Esophagus muscularis mucosa (tissue), 4 donors: ENCODE measurements at regions not wholly inside any gene's neighbourhood (a gene's known extent, or its start where the extent isn't known, plus 50 kb on each side); places are given as distances from the start of the nearest gene placed in this dataset.

Experiments used
- DNase-seq: peaks from one replicate; pipeline ENCODE4 v3.0.0-alpha.2; 2017; ENCODE audit errors: extremely low spot score
- H3K27ac ChIP-seq, 4 donors: fragments of 200-600 bp; sonication (generic); replicated peaks in 1 of 4; 1 replicate in 3 of 4; 2 replicates in 1 of 4; pipeline ENCODE4 v1.5.1; 2016 to 2019; ENCODE audit warnings: mild to moderate bottlenecking in 1 of 4
- H3K27me3 ChIP-seq, 4 donors: fragments of 200-600 bp; sonication (generic); one replicate each; pipeline versions ENCODE4 v1.5.1 to v1.6.0; 2016 to 2019
- H3K36me3 ChIP-seq, 4 donors: fragments of 200-600 bp; sonication (generic); one replicate each; pipeline ENCODE4 v1.5.1; 2016 to 2019
- H3K4me1 ChIP-seq, 4 donors: fragments of 200-600 bp; sonication (generic); one replicate each; pipeline ENCODE4 v1.5.1; 2016 to 2019
- H3K4me3 ChIP-seq, 4 donors: fragments of 200-600 bp; sonication (generic); 1 replicate in 2 of 4; 2 replicates in 2 of 4; pipeline ENCODE4 v1.5.1; 2016 to 2019; ENCODE audit warnings: mild to moderate bottlenecking in 4 of 4, moderate library complexity in 1 of 4
- H3K9me3 ChIP-seq, 4 donors: fragments of 200-600 bp; sonication (generic); 1 replicate in 3 of 4; 2 replicates in 1 of 4; pipeline ENCODE4 v1.5.1; 2016 to 2019
- CTCF ChIP-seq, 3 experiments: fragments of 200-600 bp in 2 of 3; fragments of 450-650 bp in 1 of 3; sonication (generic) in 2 of 3; IDR thresholded peaks; one replicate each; pipeline ENCODE4 v1.5.1; 2017 to 2019; ENCODE audit warnings: antibody characterized with exemption in 3 of 3, mild to moderate bottlenecking in 2 of 3, moderate library complexity in 1 of 3
- EP300 ChIP-seq: sonication (generic); formaldehyde crosslinking; IDR thresholded peaks from one replicate; pipeline ENCODE4 v1.6.1; 2017; ENCODE audit warnings: antibody characterized with exemption
- POLR2A ChIP-seq: fragments of 450-650 bp; IDR thresholded peaks from one replicate; pipeline ENCODE4 v1.6.1; 2017; ENCODE audit warnings: antibody characterized with exemption, moderate library complexity, mild to moderate bottlenecking, low read depth
- POLR2AphosphoS5 ChIP-seq, 2 donors: sonication (generic); formaldehyde crosslinking; IDR thresholded peaks; one replicate each; pipeline ENCODE4 v1.6.1; 2017; ENCODE audit warnings: antibody characterized with exemption in 2 of 2
- WGBS: methylation state at CpG from one replicate; pipeline ENCODE4 v1.1.5; 2018; 5-methylcytosine and 5-hydroxymethylcytosine counted together
- intact Hi-C: fragments of 100-400 bp; cut with DNase I; formaldehyde crosslinking; loops from one replicate; pipeline ENCODE4 v1.15.1; 2023

- H3K36me3 ChIP-seq, result no peaks in the 10 kb centered on the region
- no peaks in the 10 kb centered on the region for H3K27me3 ChIP-seq
- 100% methylated on average over 1 of the region's 1 CpG for WGBS
- intact Hi-C loops, result no loop called here
- no peak overlapping the region for H3K4me3 ChIP-seq
- H3K4me1 ChIP-seq, result no peaks in the 10 kb centered on the region
- H3K27ac ChIP-seq, result no peak overlapping the region
- TF ChIP-seq POLR2AphosphoS5 (IDR thresholded peaks at IDR 0.05) (no peak), POLR2A (no peak), CTCF (IDR thresholded peaks at IDR 0.05) (no peak), EP300 (no peak)
- peaks cover 0 to 6% (median 0%) of the 10 kb centered on the region in 4 donors for H3K9me3 ChIP-seq
- no peak for DNase-seq
Measured at GRCh38 chr3:181075098-181075497, 85.6 kb upstream of the DNAJC19 start.

DNA sequence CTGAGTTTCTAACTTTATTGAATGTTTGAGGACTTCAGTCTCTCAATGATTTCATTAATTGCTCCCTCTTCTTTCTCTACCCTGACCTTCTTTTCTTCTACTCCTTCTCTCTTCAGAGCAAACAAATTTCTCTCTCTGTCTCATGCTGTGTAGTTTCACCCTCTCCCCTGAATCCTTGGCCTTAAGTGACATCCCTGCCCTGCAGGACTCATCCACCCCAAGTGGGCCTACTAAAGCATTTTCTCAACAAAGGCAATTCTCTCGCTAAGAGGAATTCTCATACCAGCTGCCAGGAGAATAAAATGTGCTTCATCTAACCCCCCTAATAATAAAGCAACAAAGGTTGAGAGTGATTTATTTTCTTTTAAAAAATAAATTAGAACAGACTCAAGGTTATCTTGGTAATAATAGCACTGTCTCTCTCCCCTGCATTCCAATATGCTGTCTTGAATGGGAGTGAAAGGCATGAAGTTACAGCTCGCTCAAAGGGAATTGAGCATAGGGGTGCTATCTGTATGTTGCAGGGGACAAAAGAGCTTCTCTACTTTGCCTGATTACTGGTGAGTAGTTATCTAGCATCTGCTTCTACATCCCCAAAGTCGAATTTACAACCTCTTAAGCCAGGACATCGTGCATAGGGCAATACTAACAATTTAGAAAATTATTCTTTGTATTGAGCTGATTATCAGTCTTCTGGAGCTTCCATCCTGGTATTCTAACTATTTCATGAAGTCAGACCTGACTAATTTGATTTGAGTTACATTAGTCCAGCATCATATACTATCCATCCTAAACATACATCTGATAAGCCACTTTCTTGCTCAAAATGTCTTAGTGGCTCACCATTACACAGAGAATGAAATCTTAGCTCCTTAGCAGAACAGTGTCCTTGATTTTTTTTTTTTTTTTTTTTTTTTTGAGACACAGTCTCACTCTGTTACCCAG, 76.9 kb upstream of the DNAJC19 start:
- DNase-seq, result no peak
- intact Hi-C loops, result no loop called here
- WGBS, result 75% methylated on average over 4 of the region's 4 CpGs
- no peak overlapping the region for H3K4me3 ChIP-seq
- no peaks in the 10 kb centered on the region for H3K4me1 ChIP-seq
- H3K27me3 ChIP-seq, result no peaks in the 10 kb centered on the region
- H3K9me3 ChIP-seq, result no peaks in the 10 kb centered on the region
- TF ChIP-seq CTCF (IDR thresholded peaks at IDR 0.05), result no peak
- no peak for TF ChIP-seq POLR2A
- TF ChIP-seq POLR2AphosphoS5 (IDR thresholded peaks at IDR 0.05), result no peak
- TF ChIP-seq EP300, result no peak
- H3K36me3 ChIP-seq, result no peaks in the 10 kb centered on the region
- no peak overlapping the region for H3K27ac ChIP-seq

GRCh38 chr3:181056136-181056732, 66.7 kb upstream of the DNAJC19 start:
- Histone ChIP-seq H3K27me3 (no peaks in the 10 kb centered on the region), H3K4me3 (no peak overlapping the region), H3K9me3 (no peaks in the 10 kb centered on the region), H3K4me1 (no peaks in the 10 kb centered on the region), H3K36me3 (no peaks in the 10 kb centered on the region), H3K27ac (no peak overlapping the region)
- DNase-seq, result no peak
- WGBS, result 71% methylated on average over 4 of the region's 4 CpGs
- intact Hi-C loops, result no loop called here
- TF ChIP-seq CTCF (IDR thresholded peaks at IDR 0.05) (no peak), EP300 (no peak), POLR2A (no peak), POLR2AphosphoS5 (IDR thresholded peaks at IDR 0.05) (no peak)

DNA sequence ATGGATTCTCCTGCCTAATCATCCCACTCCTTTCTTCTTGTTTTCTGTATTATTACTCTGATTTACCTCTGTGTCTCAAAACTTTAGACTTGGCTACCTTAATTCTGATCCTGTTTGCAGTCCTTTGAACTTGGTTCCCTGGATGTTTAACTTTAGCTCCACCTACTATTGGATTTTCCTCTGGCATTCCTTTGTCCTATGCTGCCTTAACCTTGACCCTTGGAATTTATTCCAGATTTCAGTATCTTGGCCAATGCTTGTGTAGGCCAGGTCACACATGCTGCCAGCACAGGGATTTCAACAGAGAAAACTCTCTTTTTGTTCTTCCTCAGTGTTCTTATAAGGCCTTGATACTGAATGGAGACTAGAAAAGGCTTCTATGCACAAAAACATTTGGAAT, 65.0 kb upstream of the DNAJC19 start:
- DNase-seq, result no peak

More for the DNA sequence above, 65.0 kb upstream of the DNAJC19 start:
- intact Hi-C loops, result no loop called here
- Histone ChIP-seq H3K4me1 (no peaks in the 10 kb centered on the region), H3K27me3 (no peaks in the 10 kb centered on the region), H3K36me3 (no peaks in the 10 kb centered on the region), H3K9me3 (no peaks in the 10 kb centered on the region), H3K4me3 (no peak overlapping the region), H3K27ac (no peak overlapping the region)
- no peak for TF ChIP-seq POLR2AphosphoS5 (IDR thresholded peaks at IDR 0.05)
- no peak for TF ChIP-seq EP300
- TF ChIP-seq POLR2A, result no peak
- no peak for TF ChIP-seq CTCF (IDR thresholded peaks at IDR 0.05)
